Fibroblast of skin of left quadriceps (primary cell): ENCODE measurements at regions not wholly inside any gene's neighbourhood (a gene's known extent, or its start where the extent isn't known, plus 50 kb on each side); places are given as distances from the start of the nearest gene placed in this dataset.
"Not testable (repeated sequence)": the region's sequence is repeated elsewhere in the genome, so short reads cannot be mapped to it uniquely, and the experiment has no call there.

ENCODE experiments used
- DNase-seq, 2 experiments: peaks; one replicate each; pipeline ENCODE4 v3.0.0-alpha.2; 2013; ENCODE audit warnings: low read depth in 2 of 2

DNA sequence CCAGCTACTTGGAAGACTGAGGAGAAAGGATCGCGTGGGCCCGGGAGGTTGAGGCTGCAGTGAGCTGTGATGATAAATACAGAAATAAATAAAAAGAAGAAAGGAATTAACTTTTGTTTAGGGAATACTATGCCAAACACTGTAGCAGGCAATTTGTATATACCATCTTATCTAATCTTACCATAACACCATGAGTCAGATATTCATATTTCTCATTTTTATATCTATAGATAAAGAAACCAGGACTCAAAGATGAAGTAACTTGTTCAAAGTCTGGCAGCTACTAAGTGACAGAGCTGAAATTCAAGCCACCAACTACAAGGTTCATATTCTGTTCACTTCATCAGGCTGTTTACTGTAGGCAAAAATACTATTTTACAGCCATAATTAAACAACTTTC lies 119.2 kb upstream of the SLC39A10 start:
- no peak for DNase-seq

- no peak for DNase-seq
Observed at GRCh38 chr2:195536906-195537305, 120.1 kb upstream of the SLC39A10 start.

- no peak for DNase-seq
Observed at GRCh38 chr2:195535911-195536522, 121.0 kb upstream of the SLC39A10 start.

DNA sequence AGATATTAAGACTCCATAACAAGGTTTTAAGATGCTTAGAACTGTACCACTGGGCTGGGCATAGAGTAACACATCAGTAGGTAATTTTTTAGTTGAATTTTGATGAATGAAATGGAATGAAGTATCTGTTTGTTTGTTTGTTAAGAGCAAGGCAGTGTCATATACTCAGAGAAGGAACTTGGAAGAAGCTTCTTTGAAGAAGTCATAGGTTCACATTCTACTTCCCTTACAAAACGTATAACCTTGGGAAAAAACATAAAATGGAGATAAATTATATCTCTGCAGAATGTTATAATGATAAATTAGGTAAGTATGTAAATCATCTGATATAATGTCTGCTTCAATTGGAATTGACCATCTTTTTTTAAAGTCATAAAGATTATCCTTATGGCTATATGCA lies 122.1 kb upstream of the SLC39A10 start:
- no peak for DNase-seq

- DNase-seq, result peak; percentile 52 to 57
Observed at GRCh38 chr2:195533771-195534642, 123.0 kb upstream of the SLC39A10 start.

- DNase-seq, result no peak
Observed at GRCh38 chr2:195532628-195533271, 124.3 kb upstream of the SLC39A10 start.

DNA sequence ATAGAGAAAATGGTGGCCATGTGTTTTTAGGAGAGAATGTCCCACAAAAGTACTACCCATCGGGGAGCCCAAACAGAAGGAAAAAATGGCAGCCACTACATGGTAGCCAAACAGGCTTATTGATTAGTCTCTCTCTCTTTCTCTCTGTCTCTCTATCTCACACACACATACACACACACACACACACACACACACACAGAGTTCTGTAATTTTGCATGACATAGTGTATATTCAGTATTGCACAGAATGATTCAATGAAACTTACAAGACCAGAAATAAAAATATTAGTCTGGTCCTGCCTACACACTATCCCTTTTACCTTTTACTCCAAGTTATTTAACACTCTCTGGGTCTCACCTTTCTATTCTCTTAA lies 124.8 kb upstream of the SLC39A10 start:
- DNase-seq, result no peak

GRCh38 chr2:195531754-195532153 lies 125.3 kb upstream of the SLC39A10 start:
- no peak for DNase-seq

GRCh38 chr2:195523242-195523641 lies 133.8 kb upstream of the SLC39A10 start:
- not testable (repeated sequence) for DNase-seq

- no peak for DNase-seq
Observed at GRCh38 chr2:195521589-195521988, 135.4 kb upstream of the SLC39A10 start.

DNA sequence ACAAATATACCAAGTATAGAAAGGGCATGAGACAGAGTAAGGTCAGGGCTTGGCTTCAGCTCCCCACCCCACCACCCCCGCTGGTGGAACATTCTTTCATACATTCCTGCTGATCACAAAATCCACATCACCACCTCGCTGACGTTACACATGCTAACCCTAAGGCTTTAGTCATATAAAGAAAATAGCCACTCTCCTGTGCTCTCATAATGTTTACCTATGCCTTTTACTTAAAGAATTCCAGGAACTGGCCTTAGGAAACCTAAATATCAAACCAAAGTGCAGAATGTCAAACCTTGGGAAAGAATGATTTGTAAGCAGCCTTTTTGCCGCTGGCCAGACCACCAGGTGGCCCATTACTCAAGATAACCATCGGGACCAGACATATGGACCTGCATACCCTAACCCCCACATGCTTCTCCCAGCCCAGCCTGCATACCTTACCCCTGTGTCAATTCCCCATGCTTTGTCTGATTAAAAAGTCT lies 136.3 kb upstream of the SLC39A10 start:
- DNase-seq, result peak; percentile 59 to 60

GRCh38 chr2:195515551-195515950 lies 141.5 kb upstream of the SLC39A10 start:
- DNase-seq, result no peak

DNA sequence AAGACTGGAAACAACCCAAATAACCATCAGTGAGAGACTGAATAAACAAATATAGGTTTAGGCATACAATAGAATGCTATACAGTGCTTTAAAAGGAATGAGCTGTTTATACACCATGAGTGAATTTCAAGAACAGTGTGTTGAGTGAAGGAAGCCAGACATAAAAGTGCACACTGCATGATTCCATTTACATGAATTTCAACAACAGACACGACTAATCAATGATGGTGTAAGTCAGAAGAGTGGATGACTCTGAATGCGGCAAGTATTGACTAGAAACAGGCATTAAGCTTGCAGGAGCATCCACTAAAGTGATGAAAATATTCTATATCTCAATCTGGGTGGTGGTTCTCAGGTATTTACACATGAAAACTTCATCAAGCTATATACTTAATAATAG lies 142.7 kb upstream of the SLC39A10 start:
- DNase-seq, result no peak

DNA sequence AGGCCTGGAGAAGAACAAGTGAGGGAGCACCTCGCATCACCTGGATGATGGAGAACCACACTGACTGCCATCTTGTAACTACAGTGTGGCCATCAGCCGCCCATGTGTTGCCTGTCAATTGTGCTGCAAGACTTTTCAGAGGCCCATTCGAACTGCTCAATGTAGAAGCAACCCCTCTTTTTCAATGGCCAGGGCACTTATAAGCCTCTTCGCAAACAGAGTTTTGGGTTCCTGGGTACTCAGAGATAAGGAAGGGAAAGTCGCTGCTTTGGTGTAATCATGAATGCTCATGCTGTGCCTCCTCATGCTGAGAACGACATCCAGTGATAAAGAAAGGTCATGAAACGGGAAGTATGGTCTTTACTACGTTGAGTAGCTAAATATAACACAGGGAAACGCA lies 143.9 kb upstream of the SLC39A10 start:
- no peak for DNase-seq

DNA sequence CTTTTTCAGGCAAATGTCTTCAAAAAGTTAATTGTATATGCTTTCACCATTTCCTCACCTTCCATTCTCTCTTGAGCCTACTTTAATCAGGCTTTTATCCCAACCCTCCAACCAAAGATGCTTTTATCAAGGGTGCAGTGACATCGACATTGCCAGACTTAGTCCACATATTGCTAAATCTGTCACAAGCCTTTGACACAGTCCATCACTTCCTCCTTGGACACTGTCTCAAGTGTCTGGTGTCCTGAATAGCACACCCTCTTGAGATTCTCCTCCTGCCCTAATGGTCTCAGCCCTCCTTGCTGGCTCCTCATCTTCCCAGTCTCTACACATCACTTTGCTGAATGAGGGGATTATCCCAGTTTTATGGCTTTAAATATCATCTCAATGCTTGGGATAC lies 147.5 kb upstream of the SLC39A10 start:
- DNase-seq, result no peak

GRCh38 chr2:195508139-195508455 lies 148.9 kb upstream of the SLC39A10 start:
- DNase-seq, result no peak

DNA sequence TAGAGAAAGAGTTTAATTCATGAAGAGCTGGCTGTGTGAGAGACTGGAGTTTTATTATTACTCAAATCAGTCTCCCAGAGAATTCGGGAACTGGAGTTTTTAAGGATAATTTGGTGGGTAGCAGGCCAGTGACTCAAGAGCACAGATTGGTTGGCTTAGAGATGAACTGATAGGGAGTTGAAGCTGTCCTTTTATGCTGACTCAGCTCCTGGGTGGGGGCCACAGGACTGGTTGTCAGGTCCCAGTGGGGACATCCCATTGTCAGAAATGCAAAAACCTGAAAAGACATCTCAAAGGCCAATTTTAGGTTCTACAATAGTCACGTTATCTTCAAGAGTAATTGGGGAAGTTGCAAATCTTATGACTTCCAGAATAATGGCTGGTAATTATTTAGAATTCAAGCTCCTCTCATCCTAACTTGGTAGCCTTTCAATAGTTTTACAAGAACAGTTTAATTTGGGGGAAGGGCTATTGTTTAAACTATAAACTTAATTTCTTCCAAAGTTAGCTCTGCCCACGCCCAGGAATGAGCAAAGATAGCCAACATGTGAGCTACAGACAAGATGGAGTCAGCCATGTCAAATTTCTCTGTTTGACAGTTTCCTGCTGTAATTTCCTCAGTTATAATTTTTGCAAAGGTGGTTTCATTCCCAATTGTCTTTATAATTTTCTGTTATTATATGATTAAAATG lies 149.4 kb upstream of the SLC39A10 start:
- DNase-seq, result no peak

DNA sequence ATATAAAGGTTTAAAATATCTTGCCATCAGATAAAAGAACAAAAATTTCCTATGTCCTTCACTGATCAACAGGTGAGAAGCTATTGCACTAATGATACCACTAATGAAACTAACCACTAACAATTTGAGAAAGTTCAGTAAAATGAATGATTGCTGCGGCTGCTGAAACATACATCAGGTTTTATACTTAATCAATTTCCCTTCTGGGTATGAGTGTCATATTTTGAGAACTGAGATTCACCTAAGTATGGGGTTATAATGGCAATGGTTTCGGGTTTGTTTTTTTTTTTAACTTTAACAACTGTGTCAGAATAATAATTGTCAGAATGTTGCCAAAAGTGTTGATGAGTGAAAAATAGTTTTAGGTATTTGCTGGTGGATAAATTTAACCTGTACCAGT lies 151.3 kb upstream of the SLC39A10 start:
- no peak for DNase-seq

GRCh38 chr2:195503208-195503607 lies 153.8 kb upstream of the SLC39A10 start:
- DNase-seq, result no peak

GRCh38 chr2:195501746-195502145 lies 155.3 kb upstream of the SLC39A10 start:
- DNase-seq, result no peak

DNA sequence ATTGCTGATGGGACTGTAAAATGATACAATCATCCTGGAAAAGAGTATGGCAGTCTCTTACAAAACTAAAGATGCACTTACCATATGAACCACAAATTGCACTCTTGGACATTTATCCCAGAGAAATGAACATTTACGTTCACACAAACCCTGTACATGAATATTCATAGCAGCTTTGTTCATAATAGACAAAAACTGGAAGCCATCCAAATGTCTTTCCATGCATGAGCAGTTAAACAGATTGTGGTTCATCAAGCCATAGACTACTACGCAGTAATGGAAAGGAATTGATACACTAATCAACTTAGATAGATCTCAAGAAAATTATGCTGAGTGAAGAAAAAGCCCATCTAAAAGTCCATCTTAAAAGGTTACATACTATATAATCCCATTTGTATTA lies 156.1 kb upstream of the SLC39A10 start:
- no peak for DNase-seq

GRCh38 chr2:195498839-195499490 lies 158.1 kb upstream of the SLC39A10 start:
- DNase-seq, result no peak
